Suprapubic skin (tissue), 3 donors: ENCODE measurements at regions not wholly inside any gene's neighbourhood (a gene's known extent, or its start where the extent isn't known, plus 50 kb on each side); places are given as distances from the start of the nearest gene placed in this dataset.

ENCODE experiments used
- POLR2A ChIP-seq, 2 donors: fragments of 450-650 bp; IDR thresholded peaks; one replicate each; pipeline ENCODE4 v1.6.1; 2017; ENCODE audit warnings: antibody characterized with exemption in 2 of 2, mild to moderate bottlenecking in 2 of 2, moderate library complexity in 2 of 2
- TF ChIP-seq, protein P1 (sequence below), 2 donors: fragments of 200-600 bp in 1 of 2; fragments of 450-650 bp in 1 of 2; sonication (generic) in 1 of 2; IDR thresholded peaks; one replicate each; pipeline ENCODE4 v1.5.1; 2016 to 2019; ENCODE audit warnings: antibody characterized with exemption in 2 of 2, mild to moderate bottlenecking in 1 of 2, moderate library complexity in 1 of 2

DNA sequence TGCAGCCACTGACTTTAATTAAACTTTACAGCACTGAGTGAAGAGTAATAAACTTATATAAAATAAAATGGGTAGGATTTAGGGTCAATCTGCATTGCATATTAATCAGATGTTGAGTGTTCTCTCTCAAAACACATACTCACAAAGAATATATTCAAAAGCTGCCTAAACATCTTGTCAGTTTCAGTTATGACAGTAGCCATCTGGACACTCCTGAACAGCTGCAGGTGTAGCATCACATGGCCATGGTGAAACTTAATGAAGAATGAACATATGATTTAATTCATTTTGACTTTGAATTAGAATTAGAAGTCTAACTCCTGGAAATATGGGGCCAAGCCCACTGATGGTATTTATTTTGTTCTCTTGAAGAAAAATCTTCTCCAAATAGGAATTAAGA is 684.3 kb upstream of the RAG2 start:
- TF ChIP-seq POLR2A (IDR thresholded peaks at IDR 0.05): no peak
- TF ChIP-seq, protein P1, sequence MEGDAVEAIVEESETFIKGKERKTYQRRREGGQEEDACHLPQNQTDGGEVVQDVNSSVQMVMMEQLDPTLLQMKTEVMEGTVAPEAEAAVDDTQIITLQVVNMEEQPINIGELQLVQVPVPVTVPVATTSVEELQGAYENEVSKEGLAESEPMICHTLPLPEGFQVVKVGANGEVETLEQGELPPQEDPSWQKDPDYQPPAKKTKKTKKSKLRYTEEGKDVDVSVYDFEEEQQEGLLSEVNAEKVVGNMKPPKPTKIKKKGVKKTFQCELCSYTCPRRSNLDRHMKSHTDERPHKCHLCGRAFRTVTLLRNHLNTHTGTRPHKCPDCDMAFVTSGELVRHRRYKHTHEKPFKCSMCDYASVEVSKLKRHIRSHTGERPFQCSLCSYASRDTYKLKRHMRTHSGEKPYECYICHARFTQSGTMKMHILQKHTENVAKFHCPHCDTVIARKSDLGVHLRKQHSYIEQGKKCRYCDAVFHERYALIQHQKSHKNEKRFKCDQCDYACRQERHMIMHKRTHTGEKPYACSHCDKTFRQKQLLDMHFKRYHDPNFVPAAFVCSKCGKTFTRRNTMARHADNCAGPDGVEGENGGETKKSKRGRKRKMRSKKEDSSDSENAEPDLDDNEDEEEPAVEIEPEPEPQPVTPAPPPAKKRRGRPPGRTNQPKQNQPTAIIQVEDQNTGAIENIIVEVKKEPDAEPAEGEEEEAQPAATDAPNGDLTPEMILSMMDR (IDR thresholded peaks at IDR 0.05): no peak
